Fibroblast of lung (primary cell): ENCODE measurements at regions not wholly inside any gene's neighbourhood (a gene's known extent, or its start where the extent isn't known, plus 50 kb on each side); places are given as distances from the start of the nearest gene placed in this dataset.
A peak's percentile ranks its signal among the peaks of the same experiment; 100 is the strongest.

Source experiments
- DNase-seq, 2 donors: peaks; one replicate each; pipeline versions ENCODE4 v3.0.0 to v3.0.0-alpha.2; 2010; ENCODE audit warnings: low read depth in 2 of 2
- H2AFZ ChIP-seq: 2 replicates; pipeline ENCODE4 v1.5.1; 2012; ENCODE audit warnings: low read length, control low read depth, inconsistent platforms
- H3K27ac ChIP-seq: 2 replicates; pipeline ENCODE4 v1.5.1; 2011; ENCODE audit warnings: low read length, control low read depth; ENCODE audit not compliant: insufficient read depth
- H3K27me3 ChIP-seq: 2 replicates; pipeline ENCODE4 v1.5.1; 2011; ENCODE audit warnings: mild to moderate bottlenecking, low read length; ENCODE audit not compliant: control insufficient read depth, insufficient read depth
- H3K36me3 ChIP-seq: 2 replicates; pipeline ENCODE4 v1.5.1; 2011; ENCODE audit warnings: low read length; ENCODE audit not compliant: control insufficient read depth, insufficient read depth
- H3K4me1 ChIP-seq: 2 replicates; pipeline ENCODE4 v1.5.1; 2011; ENCODE audit warnings: low read length; ENCODE audit not compliant: control insufficient read depth, insufficient read depth; ENCODE audit errors: extremely low read depth
- H3K4me2 ChIP-seq: 2 replicates; pipeline ENCODE4 v1.5.1; 2011; ENCODE audit warnings: low read length, control low read depth; ENCODE audit not compliant: insufficient read depth; ENCODE audit errors: extremely low read depth
- H3K4me3 ChIP-seq, 4 experiments: fragments of 200-600 bp in 1 of 4; sonication (generic) in 1 of 4; replicated peaks in 1 of 4; 2 replicates each; pipeline ENCODE4 v1.5.1; 2011 to 2016; ENCODE audit warnings: low read length in 4 of 4, low read depth in 3 of 4, mild to moderate bottlenecking in 3 of 4, control low read depth in 2 of 4, inconsistent platforms in 1 of 4, mixed read lengths in 1 of 4; ENCODE audit not compliant: insufficient read depth in 1 of 4; ENCODE audit errors: control extremely low read depth in 1 of 4
- H3K79me2 ChIP-seq: 2 replicates; pipeline ENCODE4 v1.5.1; 2012; ENCODE audit warnings: mild to moderate bottlenecking, low read length, inconsistent platforms; ENCODE audit not compliant: control insufficient read depth, insufficient read depth
- H3K9ac ChIP-seq: 2 replicates; pipeline ENCODE4 v1.5.1; 2011; ENCODE audit warnings: mild to moderate bottlenecking, low read length, control low read depth; ENCODE audit not compliant: insufficient read depth
- H3K9me3 ChIP-seq: 2 replicates; pipeline ENCODE4 v1.5.1; 2012; ENCODE audit warnings: low read depth, low read length; ENCODE audit not compliant: control insufficient read depth, insufficient read depth
- H4K20me1 ChIP-seq: 2 replicates; pipeline ENCODE4 v1.5.1; 2011; ENCODE audit warnings: low read length; ENCODE audit not compliant: control insufficient read depth, insufficient read depth; ENCODE audit errors: extremely low read depth
- CTCF ChIP-seq, 2 donors: IDR thresholded peaks in 1 of 2; conservative IDR thresholded peaks in 1 of 2; 1 replicate in 1 of 2; 2 replicates in 1 of 2; pipeline ENCODE4 v1.5.1; 2011 to 2012; ENCODE audit warnings: low read length in 2 of 2, control low read depth in 1 of 2, inconsistent platforms in 1 of 2, low read depth in 1 of 2, mild to moderate bottlenecking in 1 of 2
- EZH2 ChIP-seq: IDR thresholded peaks from 2 replicates; pipeline ENCODE4 v1.5.1; 2012; ENCODE audit warnings: low read length, control low read depth, mild to moderate bottlenecking; ENCODE audit errors: missing control alignments

DNA sequence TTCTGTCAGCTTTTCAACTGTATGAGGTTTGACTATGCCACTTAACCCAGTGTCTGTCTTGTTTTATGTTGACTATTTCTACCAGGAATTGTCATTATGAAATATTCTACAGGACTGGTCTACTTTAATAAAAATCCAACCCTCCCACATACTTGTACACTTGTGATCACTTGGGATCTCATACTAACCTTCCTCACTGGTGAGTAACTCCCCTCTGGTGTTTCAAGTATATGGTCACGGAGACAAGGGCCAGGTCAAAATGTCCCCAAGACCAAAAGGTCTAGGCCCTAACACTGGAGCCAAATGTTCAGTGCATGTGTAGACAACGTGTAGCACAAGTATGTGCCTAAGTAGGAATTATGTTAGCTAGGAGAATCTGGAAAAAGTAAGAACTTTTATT lies 122.7 kb upstream of the TJP1 start:
- Histone ChIP-seq H3K9me3 (no peaks in the 10 kb centered on the region), H3K4me2 (no peak overlapping the region), H3K4me1 (no peaks in the 10 kb centered on the region), H3K36me3 (no peaks in the 10 kb centered on the region), H3K79me2 (no peaks in the 10 kb centered on the region), H3K4me3 (no peak overlapping the region), H3K9ac (no peak overlapping the region), H3K27ac (no peak overlapping the region), H4K20me1 (no peaks in the 10 kb centered on the region), H2AFZ (no peak overlapping the region), H3K27me3 (no peaks in the 10 kb centered on the region)
- no peak for DNase-seq
- no peak for TF ChIP-seq EZH2
- no peak for TF ChIP-seq CTCF (conservative IDR thresholded peaks at IDR 0.05 in 1 of 2, IDR thresholded peaks at IDR 0.05 in 1 of 2; ENCODE audit: low read depth in 1 of 2, low read length in 2 of 2)

GRCh38 chr15:29942548-29942947 lies 120.3 kb upstream of the TJP1 start:
- no peak for DNase-seq
- H3K27ac ChIP-seq, result no peak overlapping the region
- H3K79me2 ChIP-seq, result no peaks in the 10 kb centered on the region
- H3K36me3 ChIP-seq, result no peaks in the 10 kb centered on the region
- TF ChIP-seq CTCF (conservative IDR thresholded peaks at IDR 0.05 in 1 of 2, IDR thresholded peaks at IDR 0.05 in 1 of 2; ENCODE audit: low read depth in 1 of 2, low read length in 2 of 2), result no peak
- no peak for TF ChIP-seq EZH2
- H3K9ac ChIP-seq, result no peak overlapping the region
- no peaks in the 10 kb centered on the region for H4K20me1 ChIP-seq
- no peak overlapping the region for H3K4me2 ChIP-seq
- no peak overlapping the region for H3K4me3 ChIP-seq
- H3K4me1 ChIP-seq, result peaks cover 4% of the 10 kb centered on the region
- no peaks in the 10 kb centered on the region for H3K27me3 ChIP-seq
- no peaks in the 10 kb centered on the region for H3K9me3 ChIP-seq
- no peak overlapping the region for H2AFZ ChIP-seq

DNA sequence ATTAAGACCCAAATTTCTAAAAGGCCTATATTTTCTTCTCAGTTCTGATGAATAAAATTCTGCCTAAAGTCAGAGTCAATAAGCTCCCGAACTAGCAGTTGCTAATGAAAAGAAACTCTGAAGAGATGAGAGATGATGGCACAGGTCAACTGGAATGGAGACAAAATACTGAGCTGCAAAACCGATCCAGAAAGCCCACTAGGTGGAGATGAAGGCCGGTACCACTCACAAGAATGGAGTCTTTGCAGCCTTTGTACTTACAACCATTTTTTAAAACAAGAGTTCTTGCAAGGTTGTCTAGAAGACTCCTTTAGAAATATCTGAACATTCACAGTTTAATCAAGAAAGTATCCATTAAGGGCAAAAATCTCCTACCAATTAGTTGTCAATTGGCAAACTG lies 119.9 kb upstream of the TJP1 start:
- DNase-seq, result no peak
- H3K4me3 ChIP-seq, result no peak overlapping the region

More for the DNA sequence above, 119.9 kb upstream of the TJP1 start:
- TF ChIP-seq CTCF (conservative IDR thresholded peaks at IDR 0.05 in 1 of 2, IDR thresholded peaks at IDR 0.05 in 1 of 2; ENCODE audit: low read depth in 1 of 2, low read length in 2 of 2), result peak in 1 of 2 donors; percentile 34
- TF ChIP-seq EZH2, result no peak
- no peak overlapping the region for H2AFZ ChIP-seq
- H4K20me1 ChIP-seq, result no peaks in the 10 kb centered on the region
- no peaks in the 10 kb centered on the region for H3K79me2 ChIP-seq
- H3K4me1 ChIP-seq, result peaks cover 4% of the 10 kb centered on the region
- no peaks in the 10 kb centered on the region for H3K36me3 ChIP-seq
- no peak overlapping the region for H3K4me2 ChIP-seq
- H3K9ac ChIP-seq, result no peak overlapping the region
- H3K9me3 ChIP-seq, result no peaks in the 10 kb centered on the region
- H3K27me3 ChIP-seq, result no peaks in the 10 kb centered on the region
- H3K27ac ChIP-seq, result no peak overlapping the region
